Panc1 (cell line): ENCODE measurements at regions not wholly inside any gene's neighbourhood (a gene's known extent, or its start where the extent isn't known, plus 50 kb on each side); places are given as distances from the start of the nearest gene placed in this dataset.

Source experiments
- ATAC-seq: fragments of 200-7000 bp; cut with Tn5 transposase; 2 replicates; pipeline ENCODE4 v1.9.1; 2020; ENCODE audit warnings: mild to moderate bottlenecking, moderate library complexity
- BruUV-seq: library from RNA; stranded (reverse); fragments of 400-500 nt; replicated peaks from 2 replicates; lab custom pipeline; 2021; lab: Mats Ljungman, UMichigan
- CTCF ChIA-PET: fragments of 300-600 bp; sonication (Branson Sonifier 250); formaldehyde crosslinking; loops from one replicate; lab custom pipeline; 2022; ENCODE audit warnings: antibody characterized with exemption; lab: Charles Lee
- POLR2A ChIA-PET: fragments of 300-600 bp; sonication (Branson Sonifier 250); formaldehyde crosslinking; loops from one replicate; lab custom pipeline; 2022; ENCODE audit warnings: antibody characterized with exemption; lab: Charles Lee
- DNase-seq: peaks from one replicate; pipeline ENCODE4 v3.0.0-alpha.2; 2010; ENCODE audit warnings: low read depth, low spot score
- H3K27ac ChIP-seq: 2 replicates; pipeline ENCODE4 v1.5.1; 2011; ENCODE audit warnings: mild to moderate bottlenecking, low read length, inconsistent platforms
- H3K27me3 ChIP-seq: fragments of 200-500 bp; sonication (Bioruptor generic); 2 replicates; pipeline ENCODE4 v1.6.0; 2014; ENCODE audit warnings: low read length, inconsistent platforms; ENCODE audit not compliant: control insufficient read depth, insufficient read depth
- H3K36me3 ChIP-seq: fragments of 200-500 bp; sonication (Bioruptor generic); 2 replicates; pipeline ENCODE4 v1.5.1; 2014; ENCODE audit warnings: inconsistent platforms, mild to moderate bottlenecking, low read length, moderate library complexity; ENCODE audit not compliant: control insufficient read depth, insufficient read depth
- H3K4me1 ChIP-seq: 2 replicates; pipeline ENCODE4 v1.5.1; 2011; ENCODE audit warnings: inconsistent platforms, mild to moderate bottlenecking, low read length, moderate library complexity; ENCODE audit not compliant: control insufficient read depth, insufficient read depth
- H3K4me3 ChIP-seq, 2 experiments: 2 replicates each; pipeline ENCODE4 v1.5.1; 2011 to 2012; ENCODE audit warnings: low read depth in 2 of 2, low read length in 2 of 2, mild to moderate bottlenecking in 2 of 2, inconsistent platforms in 1 of 2, moderate library complexity in 1 of 2
- H3K9me3 ChIP-seq: fragments of 200-500 bp; sonication (Bioruptor generic); 2 replicates; pipeline ENCODE4 v1.5.1; 2014; ENCODE audit warnings: low read depth, mild to moderate bottlenecking, inconsistent platforms, low read length, moderate library complexity; ENCODE audit not compliant: control insufficient read depth, insufficient read depth
- CTCF ChIP-seq: fragments of 450-650 bp; IDR thresholded peaks from 2 replicates; pipeline ENCODE4 v1.5.1; 2017; ENCODE audit warnings: mild to moderate bottlenecking
- POLR2AphosphoS5 ChIP-seq: IDR thresholded peaks from 2 replicates; pipeline ENCODE4 v1.6.1; 2012; ENCODE audit warnings: mild to moderate bottlenecking, low read depth, low read length, moderate library complexity
- REST ChIP-seq, 2 experiments: IDR thresholded peaks; 2 replicates each; pipeline ENCODE4 v1.6.1; 2011 to 2012; ENCODE audit warnings: low read depth in 2 of 2, control low read depth in 1 of 2, low read length in 1 of 2, mild to moderate bottlenecking in 1 of 2, moderate library complexity in 1 of 2; ENCODE audit not compliant: insufficient read depth in 1 of 2
- SIN3A ChIP-seq: IDR thresholded peaks from 2 replicates; pipeline ENCODE4 v1.6.1; 2012; ENCODE audit warnings: low read depth, mild to moderate bottlenecking, low read length, moderate library complexity, borderline replicate concordance; ENCODE audit not compliant: insufficient read depth
- TCF7L2 ChIP-seq: IDR thresholded peaks from 2 replicates; pipeline ENCODE4 v1.6.1; 2011; ENCODE audit warnings: mild to moderate bottlenecking, low read depth, low read length, inconsistent platforms
- in situ Hi-C: cut with HindIII; loops from 2 replicates; pipeline ENCODE4 v1.10.0; 2016; ENCODE audit warnings: low sequenced_read_pairs, low pct_unique_long_range_greater_than_20kb
- intact Hi-C: fragments of 100-400 bp; cut with micrococcal nuclease; formaldehyde crosslinking; loops from one replicate; pipeline ENCODE4 v1.10.0; 2022; ENCODE audit not compliant: unreplicated experiment

- intact Hi-C loops (no loop called here), in situ Hi-C loops (no loop called here)
- DNase-seq = no peak
- no peak overlapping the region for H3K4me3 ChIP-seq
- ATAC-seq = no peak
- no peaks in the 10 kb centered on the region for H3K9me3 ChIP-seq
- TF ChIP-seq SIN3A (no peak), REST (IDR thresholded peaks at IDR 0.05; ENCODE audit: insufficient read depth in 1 of 2, low read depth in 2 of 2, low read length in 1 of 2) (no peak), TCF7L2 (no peak), CTCF (no peak), POLR2AphosphoS5 (no peak)
- H3K27me3 ChIP-seq = no peaks in the 10 kb centered on the region
- H3K27ac ChIP-seq = no peak overlapping the region
- ChIA-PET CTCF (no interaction called here), POLR2A (no interaction called here)
- no peaks in the 10 kb centered on the region for H3K36me3 ChIP-seq
- H3K4me1 ChIP-seq = no peaks in the 10 kb centered on the region
- no TSS peak for BruUV-seq
These were observed 272.7 kb downstream of the HHIPL2 start for GRCh38 chr1:222275001-222275728.

GRCh38 chr1:222266223-222267196 lies 281.4 kb downstream of the HHIPL2 start:
- no peaks in the 10 kb centered on the region for H3K36me3 ChIP-seq
- in situ Hi-C loops = no loop called here
- no peak overlapping the region for H3K27ac ChIP-seq
- intact Hi-C loops = no loop called here
- H3K27me3 ChIP-seq = no peaks in the 10 kb centered on the region
- no peaks in the 10 kb centered on the region for H3K9me3 ChIP-seq
- DNase-seq (no peak), ATAC-seq (no peak)
- ChIA-PET POLR2A (no interaction called here), CTCF (no interaction called here)
- TF ChIP-seq CTCF = no peak
- no peak for TF ChIP-seq POLR2AphosphoS5
- no peak for TF ChIP-seq TCF7L2
- no peak for TF ChIP-seq REST (IDR thresholded peaks at IDR 0.05; ENCODE audit: insufficient read depth in 1 of 2, low read depth in 2 of 2, low read length in 1 of 2)
- TF ChIP-seq SIN3A = no peak
- no peak overlapping the region for H3K4me3 ChIP-seq
- H3K4me1 ChIP-seq = no peaks in the 10 kb centered on the region
- BruUV-seq = no TSS peak
